H9 (cell line): ENCODE measurements at regions not wholly inside any gene's neighbourhood (a gene's known extent, or its start where the extent isn't known, plus 50 kb on each side); places are given as distances from the start of the nearest gene placed in this dataset.

Experiments used
- DNase-seq: peaks from one replicate; pipeline ENCODE4 v3.0.0-alpha.2; 2017
- H2AFZ ChIP-seq: one replicate; pipeline ENCODE4 v1.6.1; 2013; ENCODE audit warnings: mild to moderate bottlenecking, low read length, control low read depth, moderate library complexity
- H2AK5ac ChIP-seq: 2 replicates; pipeline ENCODE4 v1.6.1; 2013; ENCODE audit warnings: low read length, control low read depth, mixed read lengths; ENCODE audit not compliant: insufficient read length
- H2BK120ac ChIP-seq: one replicate; pipeline ENCODE4 v1.6.1; 2013; ENCODE audit warnings: low read depth, mild to moderate bottlenecking, low read length, control low read depth, inconsistent platforms; ENCODE audit not compliant: poor library complexity, severe bottlenecking
- H2BK12ac ChIP-seq: 2 replicates; pipeline ENCODE4 v1.6.1; 2013; ENCODE audit warnings: low read length, control low read depth, mixed read lengths, low read depth; ENCODE audit not compliant: insufficient read length
- H2BK15ac ChIP-seq: 2 replicates; pipeline ENCODE4 v1.6.1; 2013; ENCODE audit warnings: low read depth, low read length, control low read depth
- H2BK20ac ChIP-seq: one replicate; pipeline ENCODE4 v1.6.1; 2013; ENCODE audit warnings: low read depth, mild to moderate bottlenecking, low read length, control low read depth, inconsistent platforms; ENCODE audit not compliant: poor library complexity, severe bottlenecking
- H2BK5ac ChIP-seq: 2 replicates; pipeline ENCODE4 v1.6.1; 2013; ENCODE audit warnings: low read length, control low read depth, mixed read lengths; ENCODE audit not compliant: insufficient read length
- H3K14ac ChIP-seq: 2 replicates; pipeline ENCODE4 v1.6.1; 2013; ENCODE audit warnings: low read length, control low read depth; ENCODE audit not compliant: insufficient read depth
- H3K18ac ChIP-seq: 2 replicates; pipeline ENCODE4 v1.6.1; 2013; ENCODE audit warnings: low read depth, mild to moderate bottlenecking, mixed read lengths, low read length, control low read depth; ENCODE audit not compliant: insufficient read length
- H3K23ac ChIP-seq: 2 replicates; pipeline ENCODE4 v1.6.1; 2013; ENCODE audit warnings: low read length, control low read depth, mixed read lengths, low read depth; ENCODE audit not compliant: insufficient read length
- H3K23me2 ChIP-seq: 2 replicates; pipeline ENCODE4 v1.6.1; 2013; ENCODE audit warnings: low read depth, mild to moderate bottlenecking, mixed read lengths, low read length, control low read depth; ENCODE audit not compliant: insufficient read length, poor library complexity, severe bottlenecking
- H3K27ac ChIP-seq: 2 replicates; pipeline ENCODE4 v1.5.1; 2013; ENCODE audit warnings: low read length, control low read depth, mixed read lengths, low read depth; ENCODE audit not compliant: insufficient read length
- H3K27me3 ChIP-seq: 2 replicates; pipeline ENCODE4 v1.6.1; 2013; ENCODE audit warnings: low read length, control low read depth, inconsistent platforms; ENCODE audit not compliant: insufficient read depth
- H3K4ac ChIP-seq: 2 replicates; pipeline ENCODE4 v1.6.1; 2013; ENCODE audit warnings: low read depth, mild to moderate bottlenecking, control low read depth, inconsistent platforms, low read length, moderate library complexity
- H3K4me1 ChIP-seq: 2 replicates; pipeline ENCODE4 v1.6.1; 2013; ENCODE audit warnings: low read length, control low read depth, inconsistent platforms; ENCODE audit not compliant: insufficient read depth
- H3K4me2 ChIP-seq: 2 replicates; pipeline ENCODE4 v1.6.1; 2013; ENCODE audit warnings: low read length, control low read depth, mixed read lengths; ENCODE audit not compliant: insufficient read length, insufficient read depth
- H3K56ac ChIP-seq: 2 replicates; pipeline ENCODE4 v1.6.1; 2013; ENCODE audit warnings: low read depth, mild to moderate bottlenecking, mixed read lengths, low read length, control low read depth; ENCODE audit not compliant: insufficient read length
- H3K79me1 ChIP-seq: 2 replicates; pipeline ENCODE4 v1.6.1; 2013; ENCODE audit warnings: low read depth, mild to moderate bottlenecking, moderate library complexity, low read length, control low read depth, inconsistent platforms; ENCODE audit not compliant: insufficient read depth, poor library complexity, severe bottlenecking
- H3K79me2 ChIP-seq: 2 replicates; pipeline ENCODE4 v1.6.1; 2013; ENCODE audit warnings: low read length, control low read depth, inconsistent platforms; ENCODE audit not compliant: insufficient read depth
- H3K9ac ChIP-seq: 2 replicates; pipeline ENCODE4 v1.6.1; 2013; ENCODE audit warnings: low read length, control low read depth, mixed read lengths; ENCODE audit not compliant: insufficient read length; ENCODE audit errors: extremely low read depth
- H3K9me3 ChIP-seq: one replicate; pipeline ENCODE4 v1.6.1; 2013; ENCODE audit warnings: low read depth, low read length, inconsistent platforms; ENCODE audit not compliant: control insufficient read depth
- H3T11ph ChIP-seq: one replicate; pipeline ENCODE4 v1.6.1; 2013; ENCODE audit warnings: mild to moderate bottlenecking, low read length, control low read depth, inconsistent platforms
- H4K20me1 ChIP-seq: one replicate; pipeline ENCODE4 v1.6.1; 2013; ENCODE audit not compliant: control insufficient read depth, insufficient read length, insufficient read depth
- H4K5ac ChIP-seq: 2 replicates; pipeline ENCODE4 v1.6.1; 2013; ENCODE audit warnings: low read depth, mild to moderate bottlenecking, mixed read lengths, low read length, control low read depth; ENCODE audit not compliant: insufficient read length
- H4K8ac ChIP-seq: replicated peaks from 2 replicates; pipeline ENCODE4 v1.6.1; 2013; ENCODE audit warnings: low read length, control low read depth, mixed read lengths, low read depth; ENCODE audit not compliant: insufficient read length
- H4K91ac ChIP-seq: 2 replicates; pipeline ENCODE4 v1.6.1; 2013; ENCODE audit warnings: low read depth, mild to moderate bottlenecking, moderate library complexity, mixed read lengths, low read length, control low read depth; ENCODE audit not compliant: insufficient read length
- H3K27ac Mint-ChIP-seq, 3 experiments: 2 replicates in 2 of 3; 3 replicates in 1 of 3; pipeline ENCODE4 v1.8.0; 2020 to 2021; ENCODE audit warnings: mixed read lengths in 3 of 3, mild to moderate bottlenecking in 1 of 3, moderate library complexity in 1 of 3
- H3K27me3 Mint-ChIP-seq: 2 replicates; pipeline ENCODE4 v1.8.0; 2021; ENCODE audit warnings: low read depth, mild to moderate bottlenecking, moderate library complexity, mixed read lengths
- H3K36me3 Mint-ChIP-seq, 3 experiments: 2 replicates in 2 of 3; 3 replicates in 1 of 3; pipeline ENCODE4 v1.8.0; 2020 to 2021; ENCODE audit warnings: low read depth in 3 of 3, mixed read lengths in 3 of 3; ENCODE audit not compliant: insufficient read depth in 1 of 3
- H3K4me1 Mint-ChIP-seq, 2 experiments: 2 replicates each; pipeline ENCODE4 v1.8.0; 2020; ENCODE audit warnings: mixed read lengths in 2 of 2
- H3K4me3 Mint-ChIP-seq, 2 experiments: 2 replicates in 1 of 2; 3 replicates in 1 of 2; pipeline ENCODE4 v1.8.0; 2020 to 2021; ENCODE audit warnings: mild to moderate bottlenecking in 2 of 2, mixed read lengths in 2 of 2, moderate library complexity in 1 of 2
- H3K9me3 Mint-ChIP-seq, 2 experiments: 2 replicates in 1 of 2; 3 replicates in 1 of 2; pipeline ENCODE4 v1.8.0; 2020; ENCODE audit warnings: mild to moderate bottlenecking in 2 of 2, mixed read lengths in 2 of 2, moderate library complexity in 1 of 2
- CTCF ChIP-seq: fragments of 200-600 bp; sonication (generic); conservative IDR thresholded peaks from 3 replicates; pipeline ENCODE4 v1.8.0; 2021; ENCODE audit warnings: antibody characterized with exemption, mild to moderate bottlenecking
- WGBS: extraction: QIAGEN DNeasy Blood & Tissue Kit; methylation state at CpG from one replicate; pipeline ENCODE4 v1.1.7; 2013; ENCODE audit warnings: missing lambda C conversion rate, low lambda C conversion rate, mixed read lengths; ENCODE audit not compliant: insufficient read length; ENCODE audit errors: extremely low coverage; 5-methylcytosine and 5-hydroxymethylcytosine counted together

- H3K4me1 Mint-ChIP-seq = no peaks in the 10 kb centered on the region
- Histone ChIP-seq H2BK12ac (no peak overlapping the region), H3K14ac (no peak overlapping the region), H4K8ac (no peak overlapping the region), H2AFZ (no peak overlapping the region), H4K5ac (no peak overlapping the region), H2BK15ac (no peak overlapping the region), H3K79me2 (no peaks in the 10 kb centered on the region), H3K56ac (no peak overlapping the region), H3K27me3 (no peaks in the 10 kb centered on the region), H3K9me3 (no peaks in the 10 kb centered on the region), H3K4ac (no peak overlapping the region), H3K79me1 (no peaks in the 10 kb centered on the region), H3K23me2 (no peaks in the 10 kb centered on the region), H2BK120ac (no peak overlapping the region), H4K91ac (no peak overlapping the region), H3T11ph (no peak overlapping the region), H3K4me2 (no peak overlapping the region), H2BK20ac (no peak overlapping the region), H3K4me1 (no peaks in the 10 kb centered on the region), H3K27ac (no peak overlapping the region), H2AK5ac (no peak overlapping the region), H4K20me1 (no peaks in the 10 kb centered on the region), H2BK5ac (no peak overlapping the region), H3K9ac (no peak overlapping the region), H3K23ac (no peak overlapping the region), H3K18ac (no peak overlapping the region)
- H3K9me3 Mint-ChIP-seq = no peaks in the 10 kb centered on the region
- DNase-seq = no peak
- WGBS = no CpG with 5 or more reads among the region's 6 CpGs
- H3K4me3 Mint-ChIP-seq = no peak overlapping the region
- H3K27me3 Mint-ChIP-seq = no peaks in the 10 kb centered on the region
- TF ChIP-seq CTCF = no peak
- H3K27ac Mint-ChIP-seq = no peak overlapping the region
- H3K36me3 Mint-ChIP-seq = no peaks in the 10 kb centered on the region
Observed at GRCh38 chr3:101941318-101942040, 92.2 kb downstream of the NFKBIZ start.
